GM18498 (cell line): ENCODE measurements at regions not wholly inside any gene's neighbourhood (a gene's known extent, or its start where the extent isn't known, plus 50 kb on each side); places are given as distances from the start of the nearest gene placed in this dataset.

Source experiments
- ATAC-seq: cut with Tn5 transposase; IDR thresholded peaks from one replicate; pipeline ENCODE4 v1.9.1; 2021; ENCODE audit warnings: mild to moderate bottlenecking, moderate library complexity; ENCODE audit not compliant: unreplicated experiment

DNA sequence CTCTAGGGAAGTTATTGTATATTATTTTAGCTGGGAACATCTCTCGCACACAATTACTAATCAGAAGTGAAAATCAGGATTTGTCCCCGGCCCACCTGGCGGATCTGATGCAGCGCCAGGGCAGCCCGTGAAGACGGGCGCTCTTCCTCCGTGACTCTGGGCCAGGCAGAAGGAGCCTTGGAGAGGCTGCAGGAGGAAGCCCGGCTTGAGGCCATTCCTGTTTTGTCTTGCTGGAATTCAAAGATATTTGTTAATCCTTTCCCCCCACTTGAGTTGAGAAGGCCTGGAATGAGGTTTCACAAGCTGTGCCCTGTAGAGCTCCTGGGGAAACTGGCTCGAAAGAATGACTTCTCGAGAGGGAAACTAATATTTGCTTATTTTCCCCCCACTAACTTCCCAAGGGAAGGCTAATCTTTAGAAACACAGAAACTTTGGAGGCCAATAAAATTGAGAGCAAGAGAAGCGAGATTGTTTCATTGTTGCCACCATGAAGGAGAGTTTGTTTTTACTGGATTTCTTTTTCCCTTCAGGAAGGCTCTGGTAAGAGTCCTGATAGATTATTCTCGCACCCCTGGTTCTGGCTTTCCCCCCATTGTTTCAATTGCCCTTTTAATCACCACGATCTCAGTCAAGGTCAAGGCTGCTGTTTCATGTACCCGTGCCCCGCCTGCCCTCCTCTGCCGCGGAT lies 92.8 kb upstream of the SEPTIN5 start:
- no peak for ATAC-seq

DNA sequence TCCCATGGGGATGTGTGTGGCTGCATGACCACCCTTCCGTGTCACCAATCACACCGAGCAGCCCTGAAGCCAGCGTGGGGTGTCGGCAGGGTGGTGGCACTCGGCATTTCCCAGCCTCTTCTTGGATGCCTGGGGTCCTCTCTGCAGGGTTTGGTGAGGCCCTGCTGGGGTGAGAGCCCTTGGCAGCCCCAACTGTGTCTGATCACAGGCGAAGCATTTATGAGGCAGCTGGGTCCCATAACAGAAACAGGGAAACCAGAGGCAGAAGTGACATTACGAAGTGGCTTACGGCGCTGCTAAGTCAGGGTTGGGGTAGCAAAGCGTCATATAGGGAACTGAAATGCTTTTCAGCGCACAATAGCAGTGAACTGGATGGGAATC lies 92.3 kb upstream of the SEPTIN5 start:
- no peak for ATAC-seq

DNA sequence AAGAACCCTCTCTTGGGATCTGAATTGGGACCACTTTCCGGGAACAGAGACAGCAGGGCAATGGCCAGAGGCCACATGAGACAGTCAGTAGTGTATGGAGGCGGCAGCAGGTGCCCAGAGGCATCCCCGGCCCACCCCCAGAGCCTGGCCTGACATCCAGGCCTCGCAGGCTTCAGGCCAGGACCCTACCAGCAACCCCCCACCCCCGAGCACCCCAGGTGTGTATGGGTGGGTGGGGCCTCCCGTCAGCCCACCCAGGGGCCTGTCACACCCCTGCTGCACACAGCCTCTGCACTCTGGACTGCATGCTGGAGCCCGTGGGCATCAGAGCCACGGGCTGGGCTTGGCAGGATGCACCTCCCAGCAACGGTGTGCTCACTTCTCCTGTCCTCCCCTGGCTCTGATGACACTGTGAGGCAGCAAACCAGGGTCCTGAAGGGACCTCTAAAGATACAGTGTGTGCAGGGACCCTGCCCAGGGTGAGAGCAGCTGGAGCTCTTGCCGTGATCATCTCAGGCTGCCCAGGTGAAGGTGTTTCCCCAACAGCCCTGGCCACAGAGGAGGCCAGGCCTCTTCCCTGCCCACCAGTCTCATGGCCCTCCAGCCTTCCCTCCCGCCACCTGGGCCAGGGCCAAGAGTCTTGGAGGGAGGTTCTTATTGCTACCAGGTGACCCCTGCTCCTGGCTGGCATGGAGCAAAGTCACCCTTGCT lies 88.8 kb upstream of the SEPTIN5 start:
- ATAC-seq: no peak

DNA sequence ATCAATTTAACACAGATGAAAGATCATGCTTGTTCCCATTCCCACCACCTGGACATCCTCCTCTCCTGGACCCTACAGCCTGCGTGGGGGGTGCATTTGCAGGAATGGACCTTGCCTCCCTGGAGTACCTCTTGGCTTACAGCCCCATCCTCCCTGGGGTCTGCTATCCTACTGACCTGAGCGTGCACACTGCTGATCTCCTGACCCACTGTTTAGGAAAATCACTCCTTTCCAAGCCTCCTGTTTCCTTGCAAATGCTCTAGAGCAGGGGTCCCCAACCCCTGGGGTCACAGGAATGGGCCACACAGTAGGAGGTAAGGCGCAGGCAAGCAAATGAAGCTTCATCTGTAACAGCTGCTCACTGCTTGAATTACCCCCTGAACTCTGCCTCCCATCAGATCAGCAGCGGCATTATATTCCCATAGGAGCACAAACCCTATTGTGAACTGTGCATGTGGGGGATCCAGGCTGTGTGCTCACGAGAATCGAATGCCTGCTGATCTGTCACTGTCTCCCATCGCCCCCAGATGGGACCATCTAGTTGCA lies 88.2 kb upstream of the SEPTIN5 start:
- ATAC-seq: no peak

DNA sequence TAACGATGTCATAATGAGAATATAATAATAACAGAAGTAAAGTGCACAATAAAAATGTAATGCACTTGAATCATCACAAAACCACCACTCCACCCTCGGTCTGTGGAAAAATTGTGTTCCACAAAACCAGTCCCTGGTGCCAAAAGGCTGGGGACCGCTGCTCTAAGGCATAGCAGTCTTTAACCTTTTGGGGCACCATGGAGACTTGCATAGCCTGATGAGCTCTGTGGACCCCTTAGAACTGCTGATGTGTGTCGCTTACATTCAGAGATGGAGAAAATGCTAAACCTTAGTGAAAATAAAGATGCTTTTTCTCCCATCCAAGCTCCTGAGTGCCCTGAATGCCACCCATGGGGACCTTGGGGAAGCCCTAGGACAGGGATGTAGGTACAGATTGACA lies 87.6 kb upstream of the SEPTIN5 start:
- no peak for ATAC-seq

DNA sequence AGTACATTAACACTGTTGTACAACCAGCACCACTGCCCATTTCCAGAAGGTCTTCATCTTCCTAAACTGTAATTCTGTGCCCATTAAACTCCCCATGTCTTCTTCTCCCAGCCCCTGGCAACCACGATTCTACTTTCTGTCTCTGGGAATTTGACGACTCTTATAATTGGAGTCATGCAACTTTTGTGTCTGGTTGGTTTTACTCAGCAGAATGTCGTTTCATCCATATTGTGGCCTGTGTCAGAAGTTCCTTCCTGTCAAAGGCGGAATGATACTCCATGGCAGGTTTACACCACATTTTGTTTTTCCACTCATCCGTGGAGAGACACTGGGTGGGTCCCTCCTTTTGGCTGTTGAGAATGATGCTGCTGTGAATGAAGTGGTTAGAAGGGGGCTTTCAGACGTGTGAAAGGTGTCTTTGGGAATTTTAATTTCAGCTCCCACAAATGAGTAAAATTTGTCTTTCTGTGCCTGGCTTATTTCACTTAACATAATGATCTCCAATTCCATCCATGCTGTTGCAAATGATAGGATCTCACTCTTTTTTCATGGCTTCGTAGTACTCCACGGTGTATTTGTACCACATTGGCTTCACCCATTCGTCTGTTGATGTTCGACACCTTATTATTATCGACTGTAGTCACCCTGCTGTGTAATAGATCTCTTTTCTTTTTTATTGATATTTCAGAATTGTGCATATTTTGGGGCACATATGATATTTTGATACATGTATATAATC lies 86.1 kb upstream of the SEPTIN5 start:
- ATAC-seq: no peak

DNA sequence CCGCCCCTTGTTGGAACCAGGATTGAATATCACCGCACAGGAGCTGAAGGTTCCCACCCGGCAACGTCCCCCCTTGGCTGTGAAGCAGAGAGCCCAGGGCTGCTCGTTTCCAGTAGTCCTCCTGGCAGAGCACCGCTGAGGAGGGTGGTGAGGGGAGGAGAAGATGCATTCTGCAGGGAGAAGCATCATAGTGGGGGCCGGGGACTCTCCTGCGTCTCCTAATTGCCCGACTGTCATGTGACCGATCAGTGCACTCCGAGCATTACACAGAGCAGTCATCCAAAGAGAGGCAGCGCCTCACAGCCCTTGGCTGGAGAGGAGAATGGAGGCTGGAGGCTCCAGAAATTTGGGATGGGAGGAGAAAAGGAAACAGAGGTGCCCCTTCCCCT lies 85.0 kb upstream of the SEPTIN5 start:
- ATAC-seq: no peak

DNA sequence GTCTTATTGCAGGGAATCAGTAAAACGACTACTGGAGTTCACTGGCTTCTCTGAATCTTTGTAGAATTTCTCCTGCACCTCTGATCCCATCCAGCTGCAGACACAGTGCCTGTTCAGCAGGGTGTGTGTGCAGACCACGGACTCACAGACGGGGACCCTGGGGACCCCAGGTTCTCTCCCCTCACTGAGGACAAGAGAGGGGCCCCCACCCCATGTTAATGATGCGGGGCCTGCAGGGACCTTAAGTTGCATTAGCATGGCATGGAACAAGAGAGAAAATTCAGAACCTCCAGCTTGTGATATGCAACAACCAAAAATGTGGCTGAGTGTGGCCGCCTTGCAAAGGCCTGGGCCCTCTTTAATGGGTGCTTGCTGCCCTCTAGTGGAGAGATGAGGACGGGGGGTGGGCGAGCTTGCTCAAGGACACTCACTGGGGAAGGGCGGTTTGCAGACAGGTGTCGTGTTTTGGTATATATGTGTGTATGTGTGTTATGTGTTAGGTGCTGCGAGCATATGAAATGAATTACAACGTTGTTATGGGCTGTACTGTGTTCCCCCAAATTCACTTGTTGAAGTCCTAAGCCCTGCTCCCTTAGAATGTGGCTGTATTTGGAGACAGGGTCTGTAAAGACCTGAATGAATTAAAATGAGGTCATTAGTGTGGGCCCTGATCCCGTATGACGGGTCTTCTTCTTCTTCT lies 84.4 kb upstream of the SEPTIN5 start:
- ATAC-seq: no peak

DNA sequence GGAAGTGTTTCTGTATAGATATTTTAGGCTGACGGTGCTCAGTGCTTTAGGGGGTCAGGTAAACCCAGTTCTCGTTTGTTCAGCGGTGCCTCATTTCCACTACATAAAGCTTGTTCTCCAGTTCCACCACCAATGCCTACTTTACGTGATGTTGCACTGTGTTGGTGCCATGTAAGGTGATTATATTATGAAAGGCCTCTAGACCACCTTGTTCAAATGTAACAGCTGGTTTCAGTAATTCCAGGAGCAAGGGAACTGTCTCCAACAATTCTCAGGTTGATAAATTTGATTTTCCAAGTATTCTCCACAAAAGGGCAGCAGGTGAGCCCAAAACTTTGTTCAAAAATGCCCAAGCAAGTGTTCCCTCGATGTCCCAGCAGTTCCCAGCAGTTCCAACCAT lies 83.7 kb upstream of the SEPTIN5 start:
- no peak for ATAC-seq

DNA sequence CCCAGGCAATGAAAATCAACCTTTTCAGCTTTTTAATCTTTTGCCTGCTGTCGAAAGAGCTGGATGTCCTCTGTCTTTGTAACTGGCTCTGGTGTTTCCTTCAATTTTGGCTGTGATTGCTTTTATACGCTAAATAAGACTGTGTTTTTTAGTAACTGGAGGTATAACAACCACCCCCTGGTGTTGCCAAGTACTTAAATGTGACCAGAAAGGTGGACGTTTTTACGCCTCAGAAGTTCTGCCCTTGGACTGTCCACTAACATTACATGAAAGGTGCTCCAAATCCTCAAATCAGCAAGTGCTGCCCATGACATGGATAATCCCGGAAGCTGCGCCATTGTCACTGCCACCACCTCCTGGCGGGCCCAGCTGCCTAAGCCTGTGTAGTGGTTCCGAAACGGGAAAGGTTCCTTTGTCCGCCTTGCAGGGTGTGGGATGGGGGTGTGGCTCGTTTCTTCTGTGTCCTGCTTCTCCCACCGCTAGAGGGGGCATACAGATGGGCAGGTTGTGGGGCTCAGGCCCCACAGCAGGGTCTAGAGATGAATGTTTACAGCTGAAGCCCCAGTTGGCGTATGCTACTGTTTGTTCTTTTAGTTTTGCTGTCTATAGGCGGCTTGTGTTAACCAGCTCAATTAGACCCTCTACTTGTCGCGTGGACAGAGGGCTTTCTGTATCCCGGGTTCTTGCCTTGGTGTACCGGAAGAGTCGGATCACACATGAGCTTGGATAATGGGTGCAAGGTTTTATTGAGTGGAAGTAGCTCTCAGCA lies 82.2 kb upstream of the SEPTIN5 start:
- no peak for ATAC-seq

DNA sequence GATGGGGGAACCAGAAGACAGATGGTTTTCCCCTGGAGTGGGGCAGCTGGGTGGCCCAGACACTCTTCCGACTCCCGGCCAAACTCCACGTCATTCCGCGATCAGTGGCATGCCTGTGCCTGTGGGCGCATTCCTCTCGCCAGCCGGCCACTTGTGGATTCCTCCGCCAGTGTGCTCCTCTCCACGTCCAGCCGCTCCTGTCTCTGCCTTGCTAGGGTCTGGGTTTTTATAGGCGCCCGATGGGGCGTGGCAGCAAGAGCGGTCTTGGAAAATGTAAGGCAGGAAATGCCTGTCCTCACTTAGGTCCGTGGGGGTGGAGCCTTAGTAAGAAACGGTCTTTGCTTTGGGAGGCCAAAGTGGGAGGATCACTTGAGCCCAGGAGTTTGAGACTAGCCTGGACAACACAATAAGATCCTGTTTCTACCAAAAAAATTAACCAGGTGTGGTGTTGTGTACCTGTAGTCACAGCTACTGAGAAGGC lies 81.6 kb upstream of the SEPTIN5 start:
- ATAC-seq: no peak

DNA sequence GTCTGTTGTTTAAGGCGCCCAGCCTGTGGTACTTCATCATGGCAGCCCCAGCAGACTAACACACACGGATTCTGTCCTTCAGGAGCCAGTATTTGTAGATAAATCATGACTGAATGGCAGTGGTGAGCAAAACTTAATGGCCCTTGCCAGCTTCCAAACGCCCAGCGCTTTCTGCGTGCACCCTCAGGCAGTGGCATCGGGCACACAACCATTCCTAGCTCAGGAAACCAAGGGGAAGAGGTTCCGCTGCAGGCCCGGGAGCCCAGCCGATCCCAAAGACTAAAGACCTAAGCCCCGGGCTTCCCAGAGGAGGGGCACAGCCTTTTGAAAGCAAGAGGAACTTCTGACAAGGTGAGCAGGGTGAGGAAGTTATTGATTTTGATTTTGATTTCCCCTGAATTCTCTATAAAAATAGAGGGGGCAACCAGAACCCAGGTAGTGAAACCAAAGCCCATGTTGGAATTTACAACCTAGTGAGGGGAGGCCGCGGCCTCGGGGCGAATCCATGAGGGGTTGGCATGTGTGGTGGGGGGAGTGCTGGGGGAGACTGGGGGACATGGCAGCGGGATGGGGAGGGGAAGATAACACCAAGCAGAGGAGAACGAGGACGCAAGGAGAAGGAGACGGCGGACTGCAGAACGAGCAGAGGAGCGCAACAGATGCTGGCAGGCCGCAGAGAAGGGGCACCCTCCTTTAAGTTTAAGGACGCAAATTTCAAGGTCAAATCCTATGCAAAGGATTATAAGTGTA lies 79.9 kb upstream of the SEPTIN5 start:
- no peak for ATAC-seq

DNA sequence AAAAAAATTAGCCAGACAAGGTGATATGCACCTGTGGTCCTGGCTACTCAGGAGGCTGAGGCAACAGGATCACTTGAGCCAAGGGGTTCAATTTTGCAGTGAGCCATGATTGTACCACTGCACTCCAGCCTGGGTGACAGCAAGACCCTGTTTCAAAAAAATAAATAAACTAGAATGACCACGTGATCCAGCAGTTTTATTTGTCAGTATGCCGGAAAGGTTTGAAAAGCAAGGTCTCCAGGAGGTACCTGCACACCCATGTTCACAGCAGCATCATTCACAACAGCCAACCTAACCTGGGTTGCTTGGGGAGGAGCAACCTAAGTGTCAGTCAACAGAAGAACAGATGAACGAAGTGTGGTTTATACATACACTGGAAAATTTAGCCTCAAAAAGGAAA lies 78.7 kb upstream of the SEPTIN5 start:
- ATAC-seq: no peak

DNA sequence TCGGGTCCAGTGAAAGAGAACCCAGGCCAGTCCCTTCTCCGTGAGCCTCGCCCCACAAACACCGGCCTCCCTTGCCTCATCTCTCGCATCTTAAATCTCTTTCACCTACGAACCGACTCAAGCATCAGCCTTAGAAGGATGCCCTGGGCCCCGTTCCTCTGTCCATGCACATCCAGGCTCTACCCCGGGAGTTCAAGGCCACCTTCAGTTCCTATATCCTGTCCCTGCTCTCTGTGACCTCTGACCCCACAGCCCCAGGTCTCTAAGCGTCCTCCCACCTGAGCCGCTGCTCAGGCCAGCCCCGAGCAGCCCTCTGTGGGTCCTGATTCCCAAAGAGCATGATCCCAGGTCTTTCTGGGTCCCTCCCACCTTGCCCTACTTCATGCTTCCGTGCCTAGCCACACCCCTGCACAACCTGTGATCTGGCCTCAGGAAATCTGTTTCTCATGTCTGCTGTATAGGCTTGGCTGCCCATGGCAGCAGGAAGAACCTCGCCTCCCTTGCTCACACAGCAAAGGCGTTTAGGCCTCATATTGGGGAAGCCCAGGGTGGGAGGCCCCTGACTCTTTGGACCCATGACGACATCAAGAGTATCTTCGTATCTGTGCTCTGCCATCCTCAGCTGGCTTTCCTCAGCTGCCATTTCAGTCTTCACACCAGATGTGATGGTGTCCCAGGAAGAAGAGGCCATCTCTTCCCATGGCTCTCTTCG lies 77.5 kb upstream of the SEPTIN5 start:
- ATAC-seq: no peak

DNA sequence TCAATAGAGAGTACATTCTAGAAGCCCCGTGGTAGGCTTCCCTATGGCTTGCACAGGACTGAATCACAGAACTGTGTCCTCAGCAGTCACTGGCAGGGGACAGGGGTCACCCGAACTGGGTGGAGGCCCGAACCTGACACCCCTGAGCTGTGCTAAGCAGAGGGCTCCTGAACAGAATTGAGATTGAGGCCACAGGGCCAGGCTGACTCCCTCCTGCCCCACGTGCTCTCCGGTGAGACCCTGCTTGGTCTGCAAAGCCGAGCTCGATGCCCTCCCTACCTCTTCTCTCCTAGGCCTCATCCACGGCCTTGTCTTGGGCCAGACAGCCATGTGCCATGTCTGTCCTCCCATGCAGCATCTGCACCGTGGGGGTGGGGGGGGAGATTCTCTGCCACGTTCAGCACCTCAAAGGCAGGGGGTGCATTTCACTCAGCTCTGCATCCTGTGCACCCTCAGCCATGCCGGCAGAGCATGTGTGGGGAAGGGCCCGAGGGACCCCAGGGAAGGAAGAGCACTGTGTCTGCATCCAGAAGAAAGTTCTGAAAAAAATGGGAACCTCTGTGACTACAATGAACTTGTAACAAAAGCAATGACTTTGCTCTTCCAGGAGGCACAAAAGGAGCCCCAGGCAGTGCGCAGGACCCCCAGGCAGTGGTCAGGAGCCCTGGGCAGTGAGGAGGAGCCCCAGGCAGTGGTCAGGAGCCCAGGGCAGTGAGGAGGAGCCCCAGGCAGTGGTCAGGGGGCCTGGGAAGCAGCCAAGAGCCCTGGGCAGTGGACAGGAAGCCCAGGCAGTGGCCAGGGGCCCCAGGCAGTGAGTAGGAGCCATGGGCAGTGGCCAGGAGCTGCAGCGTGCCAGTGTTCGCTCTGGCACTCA lies 76.7 kb upstream of the SEPTIN5 start:
- ATAC-seq: no peak

DNA sequence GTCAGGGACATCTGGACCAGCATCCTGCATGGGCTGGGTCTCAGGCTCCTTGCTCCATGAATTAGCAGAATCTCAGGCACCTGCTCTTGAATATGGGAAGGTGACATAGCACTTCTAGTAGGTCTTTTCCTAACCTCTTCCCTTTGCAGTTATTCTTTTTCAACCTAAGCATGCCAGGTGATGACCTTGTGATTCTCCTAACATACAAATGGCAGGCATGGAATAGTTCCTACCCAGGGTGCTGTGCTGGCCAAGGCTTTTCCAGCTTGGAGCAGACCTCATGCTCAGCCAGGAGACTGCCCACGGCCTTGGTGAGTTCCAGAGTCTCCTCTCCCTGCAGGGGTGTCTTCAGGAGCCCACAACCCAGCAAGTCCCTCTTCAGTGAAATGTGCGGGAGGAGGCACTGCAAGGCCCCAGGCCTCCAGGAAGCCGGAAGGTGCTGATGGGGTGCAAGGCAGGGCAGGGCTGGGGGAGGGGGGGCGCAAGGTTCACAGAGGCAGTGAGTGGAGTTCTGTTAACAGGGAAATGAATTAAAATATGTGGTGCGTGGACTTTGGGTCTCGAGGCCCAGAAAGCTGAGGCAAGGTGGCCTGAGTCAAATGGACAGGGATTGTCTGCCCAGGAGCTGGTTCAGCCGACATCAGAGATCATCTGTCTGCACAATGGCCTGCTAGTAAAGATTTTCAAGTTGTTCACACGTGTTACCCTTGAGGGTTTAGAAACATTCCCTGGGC lies 75.9 kb upstream of the SEPTIN5 start:
- no peak for ATAC-seq

DNA sequence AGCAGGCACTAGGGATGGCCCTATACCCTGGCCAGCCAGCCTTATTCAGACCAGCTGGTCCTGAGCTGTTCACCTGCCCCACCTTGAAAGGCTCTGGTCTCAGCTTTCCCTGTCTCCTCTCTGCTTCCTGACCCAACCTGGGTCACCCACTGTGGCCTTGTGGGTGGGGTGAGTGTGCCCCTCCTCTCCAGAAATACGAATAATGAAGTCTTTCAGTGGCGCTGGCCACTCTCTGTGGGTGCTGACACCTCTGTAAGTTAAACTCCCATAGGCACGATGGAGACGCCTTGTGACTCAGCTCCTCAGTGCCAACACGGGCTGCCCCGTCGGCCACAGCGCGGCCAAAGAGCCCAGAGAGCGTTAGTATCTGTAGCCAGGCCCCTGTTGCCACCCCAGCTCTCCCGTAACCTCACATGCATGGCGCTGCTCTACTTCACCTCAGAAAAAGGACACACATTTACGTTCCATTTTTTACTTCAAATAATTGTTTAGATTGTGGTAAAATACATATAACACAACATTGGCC lies 74.6 kb upstream of the SEPTIN5 start:
- no peak for ATAC-seq
